ENCODE measurements at regions not wholly inside any gene's neighbourhood (a gene's known extent, or its start where the extent isn't known, plus 50 kb on each side); places are given as distances from the start of the nearest gene placed in this dataset.

- CTCF ChIA-PET = no interaction called here
- Mint-ChIP-seq H3K36me3 (peaks cover 15% of the 10 kb centered on the region), H3K4me1 (peaks cover 35% of the 10 kb centered on the region)
Observed at GRCh38 chr5:3509290-3509689, 86.3 kb upstream of the IRX1 start.

GRCh38 chr5:3508395-3508794, 87.2 kb upstream of the IRX1 start:
- Mint-ChIP-seq H3K36me3 (peaks cover 15% of the 10 kb centered on the region), H3K4me3 (no peak overlapping the region), H3K27me3 (ENCODE audit: low read depth) (no peaks in the 10 kb centered on the region), H3K27ac (no peak overlapping the region), H3K9me3 (peaks cover 23% of the 10 kb centered on the region), H3K4me1 (peaks cover 31% of the 10 kb centered on the region)
- no peak for DNase-seq (ENCODE audit: low spot score)
- ATAC-seq = no peak
- POLR2A ChIA-PET = no interaction called here
- CTCF ChIA-PET = no interaction called here
- TF ChIP-seq NR1H2 (CRISPR knock-in tag; IDR thresholded peaks at IDR 0.05) (no peak), ZNF416 (CRISPR knock-in tag; IDR thresholded peaks at IDR 0.05) (no peak), MXD4 (CRISPR knock-in tag; IDR thresholded peaks at IDR 0.05; ENCODE audit: borderline replicate concordance) (no peak), CREB1 (CRISPR knock-in tag; IDR thresholded peaks at IDR 0.05) (no peak), AFF4 (CRISPR knock-in tag; IDR thresholded peaks at IDR 0.05; ENCODE audit: borderline replicate concordance) (no peak), ZNF138 (CRISPR knock-in tag; conservative IDR thresholded peaks at IDR 0.05) (no peak), TEAD4 (CRISPR knock-in tag; IDR thresholded peaks at IDR 0.05) (no peak), NFATC4 (CRISPR knock-in tag; IDR thresholded peaks at IDR 0.05) (no peak), MLX (CRISPR knock-in tag; IDR thresholded peaks at IDR 0.05) (no peak), ELF4 (CRISPR knock-in tag; IDR thresholded peaks at IDR 0.05; ENCODE audit: low read depth) (no peak), ZNF263 (CRISPR knock-in tag; IDR thresholded peaks at IDR 0.05; ENCODE audit: low read depth) (no peak)

More at GRCh38 chr5:3509290-3509689, 86.3 kb upstream of the IRX1 start:
- TF ChIP-seq JAZF1 (CRISPR knock-in tag; IDR thresholded peaks at IDR 0.05) = no peak
- TF ChIP-seq MAX (CRISPR knock-in tag; IDR thresholded peaks at IDR 0.05) = no peak
- TF ChIP-seq GABPB1 (CRISPR knock-in tag; IDR thresholded peaks at IDR 0.05) = no peak
- TF ChIP-seq ZNF512 (CRISPR knock-in tag; IDR thresholded peaks at IDR 0.05; ENCODE audit: borderline replicate concordance) = no peak
- TF ChIP-seq ZNF425 (CRISPR knock-in tag; conservative IDR thresholded peaks at IDR 0.05) = no peak
- no peak for TF ChIP-seq ZBTB21 (CRISPR knock-in tag; IDR thresholded peaks at IDR 0.05; ENCODE audit: borderline replicate concordance)
- no peak for TF ChIP-seq PRRX2 (CRISPR knock-in tag; IDR thresholded peaks at IDR 0.05)
- no peak for TF ChIP-seq NFE2L1 (CRISPR knock-in tag; IDR thresholded peaks at IDR 0.05)
- TF ChIP-seq SOX15 (CRISPR knock-in tag; IDR thresholded peaks at IDR 0.05) = no peak
- TF ChIP-seq ETV6 (CRISPR knock-in tag; IDR thresholded peaks at IDR 0.05) = no peak
- no peak for TF ChIP-seq SMAD4 (CRISPR knock-in tag; IDR thresholded peaks at IDR 0.05)
- no peak for TF ChIP-seq SMAD3 (CRISPR knock-in tag; IDR thresholded peaks at IDR 0.05; ENCODE audit: borderline replicate concordance)
- TF ChIP-seq CBFB (CRISPR knock-in tag; IDR thresholded peaks at IDR 0.05; ENCODE audit: low read depth) = no peak
- no peak for TF ChIP-seq ZNF317 (CRISPR knock-in tag; IDR thresholded peaks at IDR 0.05; ENCODE audit: borderline replicate concordance, low read depth)
- no peak for TF ChIP-seq CREM (CRISPR knock-in tag; IDR thresholded peaks at IDR 0.05)
- Mint-ChIP-seq H3K4me3 (no peak overlapping the region), H3K9me3 (peaks cover 23% of the 10 kb centered on the region), H3K27ac (no peak overlapping the region), H3K27me3 (ENCODE audit: low read depth) (no peaks in the 10 kb centered on the region)
- POLR2A ChIA-PET = no interaction called here
- ATAC-seq = no peak; the same call in 1 of the 2 replicates
- no peak for DNase-seq (ENCODE audit: low spot score)

Data from WTC11 (cell line).